ENCODE measurements at regions not wholly inside any gene's neighbourhood (a gene's known extent, or its start where the extent isn't known, plus 50 kb on each side); places are given as distances from the start of the nearest gene placed in this dataset.
A peak's percentile ranks its signal among the peaks of the same experiment; 100 is the strongest.
"Not testable (repeated sequence)": the region's sequence is repeated elsewhere in the genome, so short reads cannot be mapped to it uniquely, and the experiment has no call there.

DNA sequence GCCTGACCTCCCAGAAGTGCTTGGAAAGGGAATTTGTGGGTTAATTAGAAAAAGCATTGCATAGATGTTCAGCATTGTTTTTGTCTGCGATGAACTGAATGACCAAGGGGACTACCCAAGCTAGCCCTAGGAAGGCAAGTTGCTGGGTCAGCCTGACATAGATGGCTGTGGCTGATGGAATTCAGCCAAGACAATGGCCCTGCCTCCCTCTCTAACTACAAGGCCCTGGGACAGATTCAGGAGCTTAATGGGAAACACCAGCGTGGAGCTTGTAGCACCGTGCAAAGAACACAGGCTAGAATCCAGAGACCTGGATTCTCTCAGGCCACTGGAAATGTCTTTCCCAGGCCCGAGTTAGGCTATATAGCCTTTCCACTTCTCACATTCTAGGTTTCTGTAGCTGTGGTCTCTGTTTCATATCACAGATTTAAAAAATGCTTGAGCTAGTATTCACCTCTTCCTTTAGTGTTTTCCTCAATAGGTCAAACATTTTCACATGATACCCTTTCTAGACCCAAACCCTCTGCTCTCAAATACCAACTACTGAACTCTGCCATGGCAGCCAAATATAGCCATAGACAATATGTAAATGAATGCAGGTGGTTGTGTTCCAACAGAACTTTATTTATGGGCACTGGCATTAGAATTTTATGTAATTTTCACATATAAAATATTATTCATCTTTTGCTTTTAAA, 294.3 kb upstream of the MEX3C start:
- no peaks in the 10 kb centered on the region for H3K27me3 ChIP-seq
- no peak overlapping the region for H3K4me3 ChIP-seq
- no peaks in the 10 kb centered on the region for H3K9me3 ChIP-seq
- H3K27ac ChIP-seq, result peak overlapping the region; percentile 18
- H3K36me3 ChIP-seq, result no peaks in the 10 kb centered on the region
- no peak for DNase-seq (ENCODE audit: extremely low spot score in 2 of 2)
- TF ChIP-seq POLR2AphosphoS5 (IDR thresholded peaks at IDR 0.05; ENCODE audit: insufficient read depth in 1 of 2, low read depth in 1 of 2) (no peak), POLR2A (IDR thresholded peaks at IDR 0.05) (no peak)
- TF ChIP-seq, protein P1, sequence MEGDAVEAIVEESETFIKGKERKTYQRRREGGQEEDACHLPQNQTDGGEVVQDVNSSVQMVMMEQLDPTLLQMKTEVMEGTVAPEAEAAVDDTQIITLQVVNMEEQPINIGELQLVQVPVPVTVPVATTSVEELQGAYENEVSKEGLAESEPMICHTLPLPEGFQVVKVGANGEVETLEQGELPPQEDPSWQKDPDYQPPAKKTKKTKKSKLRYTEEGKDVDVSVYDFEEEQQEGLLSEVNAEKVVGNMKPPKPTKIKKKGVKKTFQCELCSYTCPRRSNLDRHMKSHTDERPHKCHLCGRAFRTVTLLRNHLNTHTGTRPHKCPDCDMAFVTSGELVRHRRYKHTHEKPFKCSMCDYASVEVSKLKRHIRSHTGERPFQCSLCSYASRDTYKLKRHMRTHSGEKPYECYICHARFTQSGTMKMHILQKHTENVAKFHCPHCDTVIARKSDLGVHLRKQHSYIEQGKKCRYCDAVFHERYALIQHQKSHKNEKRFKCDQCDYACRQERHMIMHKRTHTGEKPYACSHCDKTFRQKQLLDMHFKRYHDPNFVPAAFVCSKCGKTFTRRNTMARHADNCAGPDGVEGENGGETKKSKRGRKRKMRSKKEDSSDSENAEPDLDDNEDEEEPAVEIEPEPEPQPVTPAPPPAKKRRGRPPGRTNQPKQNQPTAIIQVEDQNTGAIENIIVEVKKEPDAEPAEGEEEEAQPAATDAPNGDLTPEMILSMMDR (IDR thresholded peaks at IDR 0.05), result no peak
- intact Hi-C loops (cut with DNase I), result no loop called here
- peaks cover 23% of the 10 kb centered on the region for H3K4me1 ChIP-seq

GRCh38 chr18:51498085-51498855, 300.8 kb upstream of the MEX3C start:
- Histone ChIP-seq H3K27ac (no peak overlapping the region), H3K4me1 (no peaks in the 10 kb centered on the region), H3K27me3 (no peaks in the 10 kb centered on the region), H3K9me3 (no peaks in the 10 kb centered on the region), H3K4me3 (no peak overlapping the region), H3K36me3 (no peaks in the 10 kb centered on the region)
- TF ChIP-seq POLR2AphosphoS5 (IDR thresholded peaks at IDR 0.05; ENCODE audit: insufficient read depth in 1 of 2, low read depth in 1 of 2) (no peak), POLR2A (IDR thresholded peaks at IDR 0.05) (no peak)
- TF ChIP-seq, protein P1 (IDR thresholded peaks at IDR 0.05), result no peak
- no peak for DNase-seq (ENCODE audit: extremely low spot score in 2 of 2)
- intact Hi-C loops (cut with DNase I), result no loop called here

DNA sequence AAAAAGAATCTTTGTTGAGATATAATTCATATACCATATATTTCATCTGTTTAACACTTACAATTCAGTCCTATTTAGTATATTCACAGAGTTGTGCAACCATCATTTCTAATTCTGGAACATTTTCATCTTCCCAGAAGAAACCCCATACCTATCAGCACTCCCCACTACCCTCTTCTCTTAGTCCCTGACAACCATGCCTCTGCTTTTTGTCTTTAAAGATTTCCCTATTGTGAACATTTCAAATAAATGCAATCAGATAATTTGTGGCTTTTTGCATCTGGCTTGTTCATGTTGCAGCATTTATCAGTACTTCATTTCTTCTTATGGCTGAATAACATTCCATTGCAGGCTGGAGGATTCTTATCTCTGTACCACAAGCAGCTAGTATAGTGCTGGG, 305.9 kb upstream of the MEX3C start:
- H3K27ac ChIP-seq, result no peak overlapping the region
- no peak for DNase-seq (ENCODE audit: extremely low spot score in 2 of 2)
- H3K4me3 ChIP-seq, result no peak overlapping the region
- H3K9me3 ChIP-seq, result no peaks in the 10 kb centered on the region
- no peaks in the 10 kb centered on the region for H3K27me3 ChIP-seq
- TF ChIP-seq POLR2AphosphoS5 (IDR thresholded peaks at IDR 0.05; ENCODE audit: insufficient read depth in 1 of 2, low read depth in 1 of 2), result no peak
- TF ChIP-seq, protein P1 (IDR thresholded peaks at IDR 0.05), result no peak
- TF ChIP-seq POLR2A (IDR thresholded peaks at IDR 0.05), result no peak
- H3K36me3 ChIP-seq, result no peaks in the 10 kb centered on the region
- intact Hi-C loops (cut with DNase I), result no loop called here
- H3K4me1 ChIP-seq, result no peaks in the 10 kb centered on the region

DNA sequence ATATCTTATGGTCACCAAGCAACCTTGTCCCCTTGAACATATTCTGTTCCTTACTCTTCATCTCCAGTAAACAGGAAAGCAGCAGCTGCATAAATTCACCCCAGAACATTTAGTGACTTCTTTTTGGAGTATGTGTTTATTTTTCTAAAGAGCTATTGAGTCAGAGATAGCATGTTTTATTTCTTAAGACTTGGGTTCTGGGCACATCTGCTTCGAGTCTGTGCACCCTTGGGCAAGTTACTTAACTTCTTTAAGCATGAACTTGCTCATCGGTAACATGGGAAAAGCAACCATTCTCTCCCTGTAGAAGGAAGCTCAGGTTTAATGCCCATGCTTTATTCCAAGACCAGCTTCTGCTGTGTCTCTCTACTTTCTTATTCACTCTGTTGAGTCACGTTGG, 309.3 kb upstream of the MEX3C start:
- TF ChIP-seq, protein P1 (IDR thresholded peaks at IDR 0.05), result no peak
- TF ChIP-seq POLR2A (IDR thresholded peaks at IDR 0.05), result no peak
- TF ChIP-seq POLR2AphosphoS5 (IDR thresholded peaks at IDR 0.05; ENCODE audit: insufficient read depth in 1 of 2, low read depth in 1 of 2), result no peak
- intact Hi-C loops (cut with DNase I), result no loop called here

DNA sequence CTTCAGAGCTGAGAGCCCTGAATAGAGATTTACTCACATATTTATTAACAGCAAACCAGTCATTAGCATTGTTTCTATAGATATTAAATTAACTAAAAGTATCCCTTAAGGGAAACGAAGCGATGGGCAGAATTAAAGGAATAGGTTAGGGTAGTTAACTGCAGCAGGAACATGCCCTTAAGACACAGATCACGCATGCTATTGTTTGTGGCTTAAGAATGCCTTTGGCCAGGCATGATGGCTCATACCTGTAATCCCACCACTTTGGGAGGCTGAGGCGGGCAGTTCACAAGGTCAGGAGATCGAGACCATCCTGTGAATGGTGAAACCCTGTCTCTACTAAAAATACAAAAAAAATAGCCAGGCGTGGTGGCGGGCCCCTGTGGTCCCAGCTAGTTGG, 310.9 kb upstream of the MEX3C start:
- H3K36me3 ChIP-seq; intact Hi-C loops (cut with DNase I); H3K4me3 ChIP-seq; H3K27me3 ChIP-seq; H3K27ac ChIP-seq; H3K9me3 ChIP-seq; DNase-seq (ENCODE audit: extremely low spot score in 2 of 2); H3K4me1 ChIP-seq: not testable (repeated sequence)

More for the DNA sequence above, 309.3 kb upstream of the MEX3C start:
- no peak for DNase-seq (ENCODE audit: extremely low spot score in 2 of 2)
- H3K4me3 ChIP-seq, result no peak overlapping the region
- no peaks in the 10 kb centered on the region for H3K36me3 ChIP-seq
- no peaks in the 10 kb centered on the region for H3K27me3 ChIP-seq
- H3K27ac ChIP-seq, result no peak overlapping the region
- no peaks in the 10 kb centered on the region for H3K9me3 ChIP-seq
- H3K4me1 ChIP-seq, result no peaks in the 10 kb centered on the region

Measured in vagina (tissue), 2 donors.